Activated T-cell treated with anti-CD3 and anti-CD28 coated beads for 4 hours (primary cell): ENCODE measurements at regions not wholly inside any gene's neighbourhood (a gene's known extent, or its start where the extent isn't known, plus 50 kb on each side); places are given as distances from the start of the nearest gene placed in this dataset.
"Not testable (repeated sequence)": the region's sequence is repeated elsewhere in the genome, so short reads cannot be mapped to it uniquely, and the experiment has no call there.

Experiments
- DNase-seq: peaks from one replicate; pipeline ENCODE4 v3.0.0-alpha.2; 2020

DNA sequence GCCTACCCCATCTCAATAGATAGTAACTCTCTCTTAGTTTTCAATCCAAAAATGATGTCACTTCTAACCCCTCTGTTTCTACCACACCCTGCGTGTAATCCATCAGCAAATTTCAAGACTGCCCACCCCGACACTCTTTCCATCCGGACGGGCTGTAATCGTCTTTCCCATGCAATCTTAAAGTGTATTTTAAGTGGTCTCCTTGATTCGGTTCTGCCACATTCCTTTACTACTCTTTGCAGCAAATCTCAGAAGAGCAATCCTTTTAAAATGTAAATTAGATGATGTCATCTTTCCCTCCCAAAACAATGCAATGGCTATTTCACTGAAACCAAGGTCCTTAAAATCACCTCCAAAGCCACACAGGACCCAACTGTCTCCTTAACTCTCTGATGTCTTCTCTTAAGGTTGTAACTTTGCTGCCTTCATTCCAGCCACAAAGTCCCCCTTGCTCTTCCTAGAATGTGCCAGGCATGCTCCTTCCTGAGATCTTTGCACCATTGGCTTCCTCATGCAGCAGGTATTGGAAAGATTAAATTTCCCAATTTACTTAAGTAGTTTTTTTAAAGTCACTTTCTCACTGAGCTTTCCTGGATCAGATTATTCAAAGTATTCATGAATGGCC is 932.5 kb upstream of the WWC1 start:
- no peak for DNase-seq

GRCh38 chr5:167361795-167362194 is 929.6 kb upstream of the WWC1 start:
- DNase-seq, result no peak

DNA sequence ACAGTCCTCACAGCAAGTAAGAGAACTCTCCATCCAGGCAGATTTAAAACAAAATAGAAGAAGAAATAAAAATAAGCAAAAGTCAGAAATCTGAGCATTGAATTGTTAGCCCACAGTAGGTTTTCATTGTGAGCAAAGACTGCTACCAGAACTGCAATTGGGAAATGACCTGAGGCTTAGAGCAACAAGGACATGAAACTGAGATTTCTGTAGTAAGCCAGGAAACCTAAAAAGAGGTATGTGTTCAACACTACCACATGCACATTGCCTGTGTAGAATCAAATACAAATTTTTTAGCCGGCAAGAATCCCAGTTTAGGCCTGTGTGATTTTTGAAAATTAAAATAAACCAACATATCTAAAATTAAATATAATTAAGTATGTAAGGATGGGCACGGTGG is 928.4 kb upstream of the WWC1 start:
- DNase-seq, result no peak

DNA sequence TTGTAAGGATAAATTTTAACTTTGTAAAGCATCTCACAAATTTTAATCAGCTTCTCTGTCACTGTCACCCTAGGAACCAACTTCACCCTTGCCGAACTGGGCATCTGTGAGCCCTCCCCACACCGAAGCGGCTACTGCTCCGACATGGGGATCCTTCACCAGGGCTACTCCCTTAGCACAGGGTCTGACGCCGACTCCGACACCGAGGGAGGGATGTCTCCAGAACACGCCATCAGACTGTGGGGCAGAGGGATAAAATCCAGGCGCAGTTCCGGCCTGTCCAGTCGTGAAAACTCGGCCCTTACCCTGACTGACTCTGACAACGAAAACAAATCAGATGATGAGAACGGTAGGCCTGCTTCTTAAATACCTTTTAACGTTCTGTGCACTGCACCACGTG is 916.3 kb upstream of the WWC1 start:
- no peak for DNase-seq

DNA sequence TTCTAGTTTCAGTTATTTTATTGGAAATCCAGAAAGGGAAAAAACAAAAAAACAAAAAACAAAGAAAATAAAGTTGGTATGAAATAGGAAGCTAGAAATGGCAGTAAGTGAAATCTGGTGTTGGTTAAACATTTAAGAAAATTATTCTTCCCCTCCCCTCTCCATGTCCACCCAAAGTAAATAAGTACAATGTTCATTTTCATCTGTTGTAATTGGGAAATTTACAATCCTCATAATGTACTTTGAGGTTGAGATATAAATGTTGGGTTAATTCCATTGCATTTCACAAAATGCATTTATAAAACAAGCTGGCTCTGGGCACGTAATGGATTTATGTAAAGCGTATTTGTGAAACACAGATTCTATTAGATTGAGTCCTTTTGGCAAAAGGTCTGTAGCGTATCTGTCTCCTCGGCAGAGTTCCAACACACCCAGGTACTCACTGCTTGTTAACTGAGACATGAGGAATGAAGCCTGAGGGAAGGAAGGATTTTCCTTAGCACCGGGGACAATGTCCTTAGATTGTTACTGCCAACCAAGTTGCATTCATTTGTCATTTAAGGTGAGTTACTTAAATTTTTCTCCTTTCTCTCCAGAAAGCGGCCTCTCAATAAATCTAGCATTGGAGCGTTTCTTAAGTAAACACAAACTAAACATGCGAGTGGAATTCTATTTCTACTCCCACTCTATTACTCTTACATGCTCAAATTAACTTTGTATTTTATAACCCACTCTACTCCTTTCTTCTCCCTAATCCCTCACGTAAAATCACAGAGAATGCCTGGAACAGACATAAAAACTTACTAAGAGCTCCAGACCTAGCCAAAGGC is 912.3 kb upstream of the WWC1 start:
- no peak for DNase-seq

GRCh38 chr5:167381457-167381856 is 910.0 kb upstream of the WWC1 start:
- no peak for DNase-seq

DNA sequence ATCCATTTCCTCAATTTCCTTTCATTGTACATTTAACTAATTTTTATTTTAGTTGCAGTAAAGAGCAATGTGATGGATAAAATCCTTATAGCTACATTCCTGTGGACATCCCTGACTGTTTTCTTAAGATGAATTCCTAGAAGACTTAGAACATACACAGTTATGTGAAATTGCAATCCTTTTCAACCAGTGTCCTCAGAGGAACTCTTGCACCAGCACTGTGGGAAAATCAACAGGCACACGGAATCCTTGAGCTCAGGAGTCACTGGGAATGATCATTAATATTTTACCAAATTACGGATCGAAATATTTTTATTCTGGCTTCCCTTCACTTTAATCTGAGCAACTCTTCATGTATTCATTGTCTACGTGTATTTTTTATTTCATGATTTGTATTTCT is 901.9 kb upstream of the WWC1 start:
- no peak for DNase-seq

DNA sequence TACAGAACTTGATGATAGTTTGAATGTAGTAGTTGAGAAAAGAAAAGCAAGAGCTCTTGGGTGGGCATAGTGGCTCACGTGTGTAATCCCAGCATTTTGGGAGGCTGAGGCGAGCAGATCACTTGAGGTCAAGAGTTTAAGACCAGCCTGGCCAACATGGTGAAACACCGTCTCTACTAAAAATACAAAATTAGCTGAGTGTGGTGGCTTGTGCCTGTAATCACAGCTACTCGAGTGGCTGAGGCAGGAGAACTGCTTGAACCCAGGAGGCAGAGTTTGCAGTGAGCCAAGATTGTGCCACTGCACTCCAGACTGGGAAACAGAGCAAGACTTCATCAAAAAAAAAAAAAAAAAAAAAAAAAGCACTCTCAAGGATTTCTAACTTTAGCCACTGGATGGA is 900.2 kb upstream of the WWC1 start:
- DNase-seq, result not testable (repeated sequence)

DNA sequence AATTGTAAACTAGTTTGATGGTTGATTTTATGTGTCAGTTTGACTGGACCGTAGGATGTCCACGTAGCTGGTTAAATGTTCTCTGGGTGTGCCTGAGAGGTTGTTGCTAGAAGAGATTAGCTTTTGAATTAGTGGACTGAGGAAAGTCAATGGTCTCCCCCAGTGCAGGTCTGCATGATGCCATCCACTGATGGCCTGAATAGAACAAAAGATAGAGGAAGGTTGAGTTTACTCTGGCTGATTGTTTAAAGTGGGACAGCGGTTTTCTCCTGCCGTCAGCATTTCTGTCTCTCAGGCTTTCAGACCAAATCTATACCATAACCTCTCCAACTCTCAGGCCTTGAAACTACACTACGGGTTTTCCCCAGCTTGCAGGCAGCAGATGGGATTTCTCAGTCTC is 899.2 kb upstream of the WWC1 start:
- DNase-seq, result no peak

GRCh38 chr5:167393358-167393757 is 898.1 kb upstream of the WWC1 start:
- DNase-seq, result no peak

DNA sequence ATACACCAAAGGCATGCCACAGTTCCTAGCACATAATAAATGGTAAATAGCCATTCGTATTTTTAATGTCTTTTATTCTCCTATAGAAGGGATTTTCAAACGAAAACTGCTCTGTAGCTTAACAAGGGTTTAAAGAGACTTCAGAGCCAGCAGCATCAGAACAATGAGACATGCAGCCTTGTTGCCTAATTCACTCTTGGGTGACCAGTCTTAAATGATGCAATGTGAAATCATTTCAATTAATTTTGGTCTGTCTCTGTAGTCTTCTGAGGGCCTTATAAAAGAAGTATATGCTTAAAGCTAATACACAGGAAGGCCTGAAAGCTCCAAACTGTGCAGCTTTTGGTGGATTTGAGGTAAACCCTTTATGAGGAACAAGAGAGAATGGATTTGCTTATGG is 888.8 kb upstream of the WWC1 start:
- no peak for DNase-seq

DNA sequence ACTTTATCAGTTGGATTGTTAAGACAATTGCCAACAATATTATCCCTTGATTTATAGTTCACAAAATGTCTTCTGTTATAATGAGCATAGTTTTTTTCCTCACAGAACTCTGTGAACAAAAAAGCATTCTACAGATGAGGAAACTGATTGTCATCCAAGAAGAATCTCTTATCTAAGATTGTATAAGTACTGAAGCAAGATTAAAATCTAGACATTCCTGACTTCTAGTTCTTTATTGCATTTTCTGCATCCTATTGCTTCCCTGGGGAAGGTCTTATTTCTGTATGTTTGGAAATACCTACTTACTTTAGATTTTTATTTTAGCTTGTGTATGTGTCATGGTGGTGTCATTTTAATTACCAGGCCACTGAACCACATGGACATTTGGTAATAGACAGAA is 884.9 kb upstream of the WWC1 start:
- no peak for DNase-seq

GRCh38 chr5:167412556-167412955 is 878.9 kb upstream of the WWC1 start:
- DNase-seq, result no peak

- DNase-seq, result no peak
Observed at GRCh38 chr5:167413506-167413905, 877.9 kb upstream of the WWC1 start.

- DNase-seq, result no peak
Observed at GRCh38 chr5:167414611-167415010, 876.8 kb upstream of the WWC1 start.

DNA sequence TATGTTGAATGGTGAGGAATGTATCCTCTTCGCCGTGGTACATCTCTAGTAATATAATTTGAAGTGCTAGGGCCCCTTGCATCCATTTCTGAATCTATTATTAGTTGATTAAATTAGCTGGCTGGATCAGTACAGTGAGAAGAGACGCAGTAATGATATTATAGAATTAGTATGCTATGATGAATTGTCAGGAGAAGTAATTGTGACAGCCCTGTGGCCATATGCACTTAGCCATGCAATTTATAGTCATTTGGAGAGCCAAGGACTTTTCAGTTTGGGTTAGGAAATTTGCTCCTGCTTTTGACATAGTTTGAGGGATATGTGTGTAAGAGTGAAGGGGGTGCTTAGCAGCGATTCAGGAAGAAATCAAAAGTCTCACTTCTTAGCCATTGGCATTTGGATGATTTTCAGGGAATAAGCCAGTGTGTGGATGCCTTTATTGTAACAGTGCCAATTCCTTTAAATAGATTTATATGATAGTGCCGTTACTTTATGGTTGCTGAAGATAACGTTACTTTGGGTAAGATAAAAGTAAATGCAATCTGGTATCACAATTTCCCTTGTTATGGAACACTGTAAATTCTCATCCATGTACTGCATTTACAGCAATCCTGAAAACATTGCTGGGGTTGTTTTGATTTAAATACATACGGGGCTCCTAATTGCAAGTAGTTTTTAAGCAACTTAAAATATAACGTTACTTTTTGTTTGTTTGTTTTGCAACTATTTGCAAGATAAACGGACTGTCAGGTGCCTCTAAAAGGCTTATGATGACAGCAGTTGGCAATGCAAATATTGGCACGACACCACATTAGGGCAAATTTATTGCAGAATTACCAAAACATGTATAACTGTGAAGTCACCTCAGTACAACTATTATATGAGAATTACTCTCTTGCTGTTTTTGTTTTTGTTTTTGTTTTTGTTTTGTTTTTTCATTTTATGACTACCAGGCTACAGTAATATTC is 875.4 kb upstream of the WWC1 start:
- no peak for DNase-seq

DNA sequence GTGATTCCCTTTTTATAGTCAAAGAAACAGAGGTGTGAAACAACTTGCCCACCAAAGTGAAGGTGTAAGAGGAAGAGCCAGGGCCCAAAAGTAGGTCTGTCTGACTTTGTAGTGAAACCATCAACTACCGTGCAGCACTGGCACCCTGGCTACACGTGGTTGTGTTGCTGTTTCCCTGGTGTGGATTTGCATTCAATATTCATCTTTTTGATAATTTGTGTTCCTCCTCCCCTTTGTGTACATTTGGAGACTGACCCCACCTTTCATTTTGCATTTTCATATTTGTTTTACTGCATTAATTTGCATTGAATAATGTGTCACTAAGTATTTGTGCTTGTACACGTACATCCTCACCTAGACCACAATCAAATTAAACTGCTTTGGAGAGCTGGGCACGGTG is 873.8 kb upstream of the WWC1 start:
- DNase-seq, result no peak

- no peak for DNase-seq
Observed at GRCh38 chr5:167425161-167425560, 866.3 kb upstream of the WWC1 start.

DNA sequence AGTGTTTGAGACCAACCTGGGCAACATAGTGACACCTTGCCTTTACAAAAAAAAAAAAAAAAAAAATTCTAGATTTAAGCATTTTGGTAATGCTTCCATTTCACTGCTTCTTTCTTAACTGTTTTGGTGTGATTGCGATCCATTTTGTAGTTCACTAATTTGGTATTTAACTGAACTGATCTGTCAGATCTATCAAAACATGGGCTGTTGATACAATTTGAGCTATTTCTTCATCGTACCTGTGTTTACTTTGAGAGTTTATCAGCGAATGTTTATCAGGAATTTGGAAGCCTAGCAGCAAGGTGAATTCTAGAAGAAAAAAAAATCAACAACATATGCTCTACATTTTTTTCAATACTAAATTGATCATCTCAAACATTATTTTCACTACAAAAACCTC is 864.9 kb upstream of the WWC1 start:
- DNase-seq, result no peak

GRCh38 chr5:167427641-167428040 is 863.8 kb upstream of the WWC1 start:
- DNase-seq, result not testable (repeated sequence)

DNA sequence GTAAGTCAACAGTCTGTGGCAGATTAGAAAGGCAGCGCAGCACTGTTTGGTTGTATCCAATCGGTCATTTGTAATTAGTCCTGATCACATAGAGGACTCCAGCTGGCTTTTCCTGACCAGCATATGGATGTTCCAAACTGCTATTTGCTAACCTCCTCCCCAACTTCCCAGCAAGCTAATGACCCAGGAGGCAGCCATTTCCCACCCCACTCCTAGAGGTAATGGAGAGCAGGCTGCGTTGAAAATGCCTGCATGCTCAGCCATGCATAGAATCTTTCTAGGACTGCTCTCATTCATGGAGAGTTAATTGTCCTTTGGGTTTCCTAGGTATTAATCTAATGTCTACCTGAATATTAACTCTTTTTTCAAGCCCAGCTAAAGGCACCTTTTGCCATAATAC is 850.6 kb upstream of the WWC1 start:
- DNase-seq, result no peak

DNA sequence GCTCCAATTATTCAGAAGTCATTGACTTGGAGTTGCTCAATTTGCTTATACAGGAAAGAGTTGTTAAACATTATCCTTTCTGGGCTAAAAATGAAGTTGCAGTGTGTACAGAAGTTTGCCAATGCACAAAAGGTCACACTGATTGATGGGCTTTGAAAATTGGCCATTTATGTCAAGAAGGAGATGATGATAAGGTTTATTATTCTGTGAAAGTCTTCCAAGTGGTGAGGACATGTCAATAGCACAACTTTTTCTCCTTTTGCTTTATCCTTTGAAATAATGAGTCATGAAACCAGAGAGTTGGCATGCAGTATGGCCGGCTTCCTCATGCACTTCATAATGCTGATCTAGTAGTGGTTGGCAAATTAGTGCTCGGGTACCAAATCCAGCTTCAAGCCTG is 848.5 kb upstream of the WWC1 start:
- DNase-seq, result no peak
